Left kidney (tissue), 1 donor: ENCODE measurements at regions not wholly inside any gene's neighbourhood (a gene's known extent, or its start where the extent isn't known, plus 50 kb on each side); places are given as distances from the start of the nearest gene placed in this dataset.

Source experiments
- DNase-seq: peaks from one replicate; pipeline ENCODE4 v3.0.0-alpha.2; 2013

DNA sequence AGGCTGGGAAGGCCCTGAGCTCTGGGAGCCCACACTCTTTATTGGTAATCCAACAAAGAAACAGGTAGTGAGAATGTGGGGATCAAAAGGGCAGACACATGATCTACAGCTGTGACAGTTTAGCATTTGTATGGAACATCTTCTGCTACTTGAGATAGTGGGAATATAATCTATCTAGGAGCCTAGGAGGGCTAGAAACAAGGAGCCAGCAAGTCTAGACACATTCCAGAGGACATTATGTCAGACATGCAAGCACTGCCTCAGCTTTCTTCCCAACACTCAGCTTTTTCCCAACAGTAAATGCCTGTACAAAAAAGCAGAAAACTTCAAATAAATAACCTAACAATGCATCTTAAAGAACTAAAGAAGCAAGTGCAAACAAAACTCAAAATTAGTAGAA lies 1150.6 kb upstream of the RAG2 start:
- no peak for DNase-seq

DNA sequence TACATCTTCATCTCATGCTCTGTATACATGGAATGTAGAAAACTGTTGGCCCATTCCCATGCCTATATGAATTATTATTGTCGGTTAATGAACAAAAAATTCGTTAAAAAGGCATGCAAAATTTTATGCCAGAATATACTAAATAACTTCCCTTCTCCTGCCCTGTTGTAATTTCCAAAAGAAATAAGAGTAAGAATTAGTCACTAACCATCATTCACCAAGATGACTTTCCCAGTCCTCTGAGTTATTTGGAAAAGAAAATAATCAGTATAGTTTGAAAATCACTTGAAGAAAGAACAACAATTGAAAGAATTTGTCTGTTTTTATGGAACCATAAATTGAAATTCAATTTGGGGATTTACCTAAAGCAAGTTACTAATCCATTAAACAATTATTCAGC lies 1149.1 kb upstream of the RAG2 start:
- no peak for DNase-seq

DNA sequence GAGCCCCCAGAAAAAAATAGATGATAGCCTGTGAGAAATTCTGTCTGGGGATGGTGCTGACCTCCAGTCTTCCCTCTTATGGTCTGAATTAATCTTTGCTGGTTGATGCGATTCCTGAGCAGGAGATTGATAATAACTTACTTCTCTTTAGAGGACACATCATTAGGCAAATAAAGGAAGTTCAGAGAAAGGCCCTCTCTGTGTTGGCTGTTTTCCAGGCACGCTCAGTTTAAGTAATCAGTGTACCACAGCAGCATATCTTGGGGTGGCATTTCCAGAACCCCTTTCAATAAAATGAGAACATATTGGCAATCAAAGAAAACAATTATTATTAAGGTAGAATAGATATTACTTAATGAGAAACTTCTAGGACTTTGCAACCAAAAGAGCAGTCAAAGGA lies 1129.3 kb upstream of the RAG2 start:
- DNase-seq, result no peak

DNA sequence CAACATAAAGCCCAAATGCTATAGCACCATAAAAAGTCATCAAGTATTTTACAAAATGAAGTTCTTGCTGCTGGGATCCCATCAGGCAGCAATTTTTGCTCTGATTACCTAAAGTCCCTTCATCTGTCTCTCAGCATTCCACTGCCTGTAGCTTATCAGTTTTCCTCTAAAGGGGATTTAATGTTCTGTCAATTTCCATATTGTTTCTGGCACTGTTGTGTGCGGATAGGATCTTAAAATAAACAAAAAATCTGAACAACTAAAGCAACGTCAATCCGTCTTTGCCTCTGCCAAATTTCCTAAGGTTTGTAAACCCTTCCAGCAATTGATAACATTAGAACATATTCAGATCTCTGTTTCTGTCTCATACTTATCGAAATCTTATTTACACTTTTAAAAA lies 1126.3 kb upstream of the RAG2 start:
- no peak for DNase-seq

DNA sequence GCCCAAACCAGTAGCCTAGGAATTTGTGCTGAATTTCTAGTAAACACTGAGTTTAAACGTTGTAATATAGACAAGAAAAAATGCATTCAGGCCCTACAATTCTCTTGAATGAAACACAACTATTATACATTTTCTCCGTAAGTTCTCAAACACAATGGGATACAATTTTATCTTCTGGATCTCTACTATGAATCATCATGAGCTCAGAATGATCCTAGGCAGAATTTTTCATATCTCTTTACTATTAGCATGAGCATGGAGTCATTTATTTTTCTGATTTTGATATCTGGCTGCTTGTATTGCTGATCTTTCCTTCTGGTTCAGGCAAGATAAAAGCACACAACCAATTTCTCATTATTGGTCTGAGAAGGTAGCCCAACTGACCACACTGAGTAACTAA lies 1123.4 kb upstream of the RAG2 start:
- no peak for DNase-seq

DNA sequence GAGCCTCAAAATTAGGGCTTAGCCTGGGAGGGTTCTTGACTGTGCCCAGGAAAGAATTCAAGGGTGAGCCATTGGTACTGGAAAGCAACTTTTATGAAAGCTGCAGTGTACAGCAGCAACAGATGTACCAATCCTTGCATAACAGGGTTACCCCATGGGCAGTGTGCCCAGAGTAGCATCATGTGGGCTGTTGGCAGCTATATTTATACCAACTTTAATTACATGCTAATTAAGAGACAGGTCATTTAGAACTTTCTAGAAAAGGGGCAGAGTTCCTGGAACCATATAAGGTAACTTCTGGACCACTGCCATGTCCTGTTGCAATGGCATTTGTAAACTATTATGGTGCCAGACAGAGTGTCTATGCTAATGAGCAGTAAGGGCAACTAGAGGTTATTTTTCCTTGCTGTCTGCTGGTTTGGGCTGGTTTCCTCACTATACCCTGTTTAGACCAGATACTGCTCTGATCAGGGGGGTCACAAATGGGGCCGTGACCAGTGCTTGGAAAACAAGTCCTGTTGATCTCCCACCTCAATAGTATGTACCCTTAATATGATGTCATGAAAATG lies 1120.5 kb upstream of the RAG2 start:
- DNase-seq, result no peak

DNA sequence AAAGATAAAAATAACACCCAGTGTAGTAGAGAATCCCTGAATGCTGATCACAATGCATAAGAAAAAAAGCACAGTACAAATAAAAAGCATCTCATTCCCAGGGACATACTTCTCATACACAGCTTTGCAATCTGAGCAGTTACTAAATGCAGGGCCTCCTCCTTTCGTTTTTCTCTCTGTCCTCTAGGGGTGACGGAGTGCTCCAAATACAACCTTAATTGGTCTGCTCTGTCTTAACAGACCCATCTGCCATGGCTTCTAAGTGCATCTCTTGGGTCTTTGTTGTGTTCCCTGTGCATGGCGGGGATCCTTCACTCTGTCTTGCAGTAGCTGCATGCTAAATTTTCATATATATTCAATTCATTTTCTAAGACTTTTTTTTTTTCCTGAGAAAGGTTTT lies 1114.2 kb upstream of the RAG2 start:
- no peak for DNase-seq

DNA sequence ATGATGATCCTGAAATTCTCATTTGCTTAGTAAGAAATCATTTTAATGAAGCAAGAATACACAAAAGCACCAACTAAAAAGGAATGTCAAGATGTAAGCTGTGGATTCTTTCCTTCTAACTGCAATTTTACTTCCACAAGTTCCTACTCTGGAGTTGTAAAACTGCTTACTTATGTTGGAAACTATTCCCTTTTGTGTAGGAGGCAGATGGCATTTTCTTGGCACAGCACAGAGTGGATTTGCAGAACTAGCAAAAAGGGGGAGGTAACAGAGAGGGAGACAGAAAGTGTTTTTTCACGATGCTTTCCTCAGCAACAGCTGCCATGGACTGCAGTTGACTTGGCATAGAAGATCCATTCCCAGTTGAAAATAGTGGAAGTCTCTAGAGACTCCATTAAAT lies 1112.0 kb upstream of the RAG2 start:
- DNase-seq, result peak; percentile 11

DNA sequence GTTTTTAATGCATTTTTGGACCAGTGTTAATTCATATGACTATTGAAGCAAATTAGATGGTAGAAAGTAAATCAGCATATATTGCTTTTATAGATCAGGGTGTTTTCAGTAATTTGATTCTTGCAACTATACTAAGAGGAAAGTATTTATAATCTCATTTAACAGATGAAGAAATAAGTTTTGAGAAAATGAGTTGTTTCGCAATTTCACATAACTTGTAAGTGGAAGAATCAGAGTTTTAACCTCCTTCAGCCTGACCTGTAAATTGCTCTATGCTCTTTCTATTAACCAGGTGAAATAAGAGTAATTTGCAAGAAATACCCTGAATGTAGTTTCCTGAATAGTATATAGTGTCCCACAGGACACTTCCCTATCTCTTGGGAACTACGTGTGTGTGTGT lies 1106.8 kb upstream of the RAG2 start:
- DNase-seq, result no peak

DNA sequence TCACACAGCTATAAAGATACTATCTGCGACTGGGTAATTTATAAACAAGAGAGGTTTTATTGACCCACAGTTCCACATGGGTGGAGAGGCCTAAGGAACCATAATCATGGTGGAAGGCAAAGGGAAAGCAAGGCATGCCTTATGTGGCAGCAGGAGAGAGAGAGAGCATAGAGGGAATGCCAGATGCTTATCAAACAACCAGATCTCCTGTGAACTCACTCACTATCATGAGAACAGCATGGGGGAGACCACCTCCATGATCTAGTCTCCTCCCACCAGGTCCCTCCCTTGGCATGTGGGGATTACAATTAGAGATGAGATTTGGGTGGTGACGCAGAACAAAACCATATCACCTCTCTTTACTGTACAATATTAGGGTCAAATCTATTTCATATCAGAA lies 1101.6 kb upstream of the RAG2 start:
- no peak for DNase-seq

DNA sequence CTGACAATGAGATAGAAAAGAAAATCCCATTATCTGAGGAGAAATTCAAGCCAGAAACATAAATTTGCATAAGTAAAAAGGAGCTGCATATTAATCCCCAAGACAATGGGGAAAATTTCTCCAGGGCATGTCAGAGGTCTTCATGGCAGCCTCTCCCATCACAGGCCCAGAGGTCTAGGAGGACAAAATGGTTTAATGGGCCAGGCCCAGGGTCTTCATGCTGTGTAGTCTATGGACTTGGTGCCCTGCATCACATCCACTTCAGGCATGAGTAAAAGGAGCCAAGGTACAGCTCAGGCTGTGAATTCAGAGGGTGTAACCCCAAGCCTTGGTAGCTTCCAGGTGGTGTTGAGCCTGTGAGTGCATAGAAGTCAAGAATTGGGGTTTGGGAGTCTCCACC lies 1097.2 kb upstream of the RAG2 start:
- no peak for DNase-seq

DNA sequence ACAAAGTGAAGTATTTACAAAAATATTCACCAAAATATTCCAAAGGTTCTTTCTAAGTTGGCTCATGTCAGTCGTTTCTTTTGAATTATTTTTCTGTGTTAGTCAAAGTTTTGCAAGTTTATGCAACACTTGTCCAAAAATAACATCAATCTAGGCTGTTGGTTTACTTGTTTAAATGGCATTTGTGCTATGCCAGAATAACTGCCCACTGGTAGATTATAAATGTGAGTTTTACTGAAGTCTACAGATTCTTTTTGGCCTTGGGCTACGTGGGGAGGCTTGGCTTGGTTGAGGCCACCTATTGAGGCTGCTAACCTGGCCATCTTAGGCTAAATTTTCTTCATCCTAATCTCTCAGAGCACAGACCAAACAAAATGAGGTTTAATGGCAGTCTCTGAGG lies 1091.9 kb upstream of the RAG2 start:
- DNase-seq, result no peak

DNA sequence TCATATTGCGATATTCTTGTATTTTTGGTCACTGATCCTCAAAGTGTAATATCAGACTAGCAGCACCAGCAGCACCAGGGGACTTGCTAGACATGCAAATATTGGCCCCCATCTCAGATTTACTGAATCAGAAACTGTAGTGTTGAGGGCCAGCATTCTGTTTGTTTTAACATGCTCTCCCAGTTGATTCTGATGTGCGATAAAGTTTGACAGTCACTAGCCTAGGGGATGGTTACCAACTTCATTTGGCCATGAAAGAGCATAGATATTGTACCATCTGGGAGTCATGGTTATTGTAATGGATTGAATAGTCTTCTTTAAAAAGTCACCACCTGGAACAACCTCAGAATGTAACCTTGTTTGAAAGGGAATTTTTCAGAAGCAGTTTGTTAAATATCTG lies 1090.4 kb upstream of the RAG2 start:
- DNase-seq, result no peak

DNA sequence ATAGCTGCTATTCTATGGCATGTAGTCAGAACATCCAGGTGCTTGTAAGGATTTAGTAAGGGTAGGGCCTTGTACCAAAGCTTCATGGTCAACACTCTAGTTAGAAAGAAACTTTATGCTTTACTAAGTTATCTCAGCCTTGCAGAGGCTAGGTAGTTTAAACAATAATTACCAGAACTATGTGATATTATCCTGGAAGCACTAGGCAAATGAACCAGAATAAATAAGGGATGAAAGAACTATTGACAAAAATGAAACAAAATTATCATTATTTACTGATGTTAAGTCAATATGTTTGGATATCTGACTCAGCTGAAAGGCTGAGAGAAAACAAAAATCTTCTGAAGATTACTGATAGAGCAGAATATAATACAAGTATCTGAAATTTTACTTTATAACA lies 1089.1 kb upstream of the RAG2 start:
- DNase-seq, result no peak

DNA sequence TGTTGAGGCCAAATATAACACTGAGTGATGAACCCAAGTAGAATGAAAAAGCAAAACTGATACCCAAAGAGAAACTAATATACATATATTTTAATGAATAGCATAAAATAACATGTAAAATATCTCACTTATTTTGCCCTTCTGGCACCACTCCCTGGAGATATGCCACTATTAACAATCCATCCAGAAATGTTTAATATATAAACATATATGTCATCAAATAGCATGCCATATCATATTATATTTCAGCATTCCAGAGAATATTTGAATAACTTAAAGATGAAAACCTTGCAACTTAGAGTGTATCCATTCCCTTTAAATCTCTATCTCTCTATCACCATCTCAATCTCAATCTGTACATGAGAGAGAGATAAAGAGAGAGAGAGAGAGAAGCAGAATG lies 1073.3 kb upstream of the RAG2 start:
- no peak for DNase-seq

DNA sequence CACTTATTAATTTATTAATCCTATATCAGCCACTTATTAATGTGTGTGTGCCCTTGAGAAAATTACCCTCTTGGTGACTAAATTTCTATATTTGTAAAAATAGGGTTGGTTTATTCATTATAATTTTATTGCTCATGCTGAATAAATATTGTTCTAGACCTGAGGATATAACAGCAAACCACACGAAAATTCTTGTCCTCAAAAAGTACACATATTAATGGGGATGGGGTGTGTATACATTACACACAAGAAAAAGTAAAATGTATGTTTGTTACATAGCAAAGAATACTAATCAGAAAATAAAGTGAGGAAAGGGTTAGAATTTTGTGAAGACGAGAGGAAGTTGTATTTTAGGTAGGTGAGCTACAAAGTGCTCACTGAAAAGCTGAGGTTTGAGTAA lies 1068.9 kb upstream of the RAG2 start:
- DNase-seq, result no peak

DNA sequence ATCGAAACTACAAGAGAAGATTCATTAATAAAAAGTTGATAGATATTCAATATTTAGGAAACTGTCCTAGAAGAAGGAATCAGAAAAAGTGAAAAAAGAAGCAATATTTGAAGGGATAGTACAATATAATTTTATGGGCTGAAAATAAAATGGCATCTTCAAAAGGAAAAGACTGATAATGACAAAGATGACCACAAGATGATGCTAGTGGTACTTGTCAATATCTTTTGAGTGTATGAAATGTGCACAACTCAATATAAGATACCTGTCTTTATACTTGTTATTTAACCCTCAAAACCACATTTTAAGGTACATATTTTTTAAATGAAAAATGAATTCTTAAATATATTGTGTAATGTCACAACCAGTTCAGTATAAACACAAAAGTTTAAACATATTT lies 1059.6 kb upstream of the RAG2 start:
- DNase-seq, result no peak

DNA sequence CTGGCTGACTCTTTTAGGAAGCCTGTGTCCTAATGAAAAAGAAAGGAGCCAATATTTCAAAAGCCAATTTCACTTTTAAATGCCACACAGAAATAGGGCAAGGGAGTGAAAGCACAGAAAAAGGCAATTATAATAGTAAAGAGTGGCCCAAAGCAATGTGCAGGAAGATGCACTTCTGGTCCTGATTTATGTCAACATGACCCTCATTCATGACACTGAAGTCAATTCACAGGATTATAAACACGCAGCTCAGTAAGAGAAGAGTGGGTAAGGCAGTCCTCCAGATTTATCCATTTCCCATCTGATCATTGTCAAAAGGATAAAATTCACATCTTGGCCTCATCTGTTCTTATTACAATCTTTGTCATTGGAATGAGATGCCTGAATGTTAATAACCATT lies 1049.7 kb upstream of the RAG2 start:
- no peak for DNase-seq

DNA sequence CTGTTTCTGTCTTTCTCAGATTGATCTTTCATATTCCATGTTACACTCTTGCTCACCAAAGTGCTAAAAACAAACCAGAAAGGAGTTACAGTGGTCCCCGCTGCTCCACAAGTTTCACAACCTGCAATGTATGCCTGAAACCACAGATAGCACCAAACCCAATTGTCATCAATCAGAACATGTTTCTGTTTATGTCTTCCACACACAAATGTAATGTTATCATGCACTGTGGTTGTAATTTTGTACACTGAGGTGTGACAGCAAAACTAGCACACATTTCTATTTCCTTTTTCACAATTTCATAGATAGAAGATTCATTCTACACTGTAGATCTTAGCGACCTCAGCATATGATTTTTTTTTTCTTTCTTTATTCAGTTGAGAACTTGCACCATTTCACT lies 1045.9 kb upstream of the RAG2 start:
- DNase-seq, result no peak

DNA sequence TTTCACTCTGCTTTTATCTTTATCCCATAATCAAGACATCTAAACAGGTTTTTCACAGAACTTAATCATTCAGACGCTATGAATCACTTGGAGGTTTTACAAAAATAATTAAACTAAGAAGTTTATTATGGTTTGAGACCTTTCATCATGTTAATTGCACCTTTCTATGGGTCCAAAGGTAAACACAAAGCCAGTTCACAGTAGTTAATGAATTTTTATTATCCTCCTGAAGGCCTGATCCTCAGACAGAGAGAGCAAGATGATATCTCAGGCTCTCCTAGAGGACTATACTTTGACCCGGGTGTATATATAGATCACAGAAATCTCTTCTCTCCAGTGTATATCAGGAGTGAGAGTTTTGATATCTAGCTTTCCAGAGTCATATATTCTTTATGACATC lies 1044.3 kb upstream of the RAG2 start:
- no peak for DNase-seq

DNA sequence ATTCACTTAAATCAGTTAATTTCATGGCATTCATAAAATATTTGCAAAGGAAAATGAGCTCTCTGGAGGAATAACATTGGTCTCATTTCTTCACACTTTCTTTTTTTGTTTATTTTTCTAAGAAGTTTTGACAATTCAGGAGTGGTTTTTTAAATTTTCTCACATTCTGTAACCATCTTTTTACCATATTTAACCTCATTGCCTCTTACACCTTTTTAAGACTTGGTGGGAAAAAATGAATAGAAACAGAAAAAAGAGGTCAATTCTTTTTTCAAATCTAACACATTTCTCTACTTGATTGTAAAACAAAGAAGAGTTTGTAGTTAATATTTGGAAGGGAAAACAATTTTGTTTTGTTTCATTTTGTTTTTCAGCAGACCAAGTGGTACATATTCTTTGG lies 1034.7 kb upstream of the RAG2 start:
- DNase-seq, result no peak

DNA sequence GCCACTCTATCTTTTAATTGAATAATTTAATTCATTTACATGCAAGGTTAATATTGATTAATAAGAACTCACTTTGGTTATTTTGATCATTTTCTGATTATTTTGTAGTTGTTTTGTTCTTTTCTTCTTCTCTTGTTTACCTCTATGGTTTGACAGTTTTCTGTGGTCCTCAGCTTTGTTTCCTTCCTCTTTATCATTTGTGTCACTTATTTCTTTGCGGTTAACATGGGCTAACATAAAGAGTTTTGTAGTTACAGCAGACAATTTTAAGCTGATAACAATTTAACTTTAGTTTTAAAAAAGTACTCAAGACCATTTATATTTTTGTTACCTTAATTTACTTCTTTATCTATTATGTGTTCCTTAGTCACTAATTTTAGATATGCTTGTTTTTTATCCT lies 1032.8 kb upstream of the RAG2 start:
- no peak for DNase-seq

DNA sequence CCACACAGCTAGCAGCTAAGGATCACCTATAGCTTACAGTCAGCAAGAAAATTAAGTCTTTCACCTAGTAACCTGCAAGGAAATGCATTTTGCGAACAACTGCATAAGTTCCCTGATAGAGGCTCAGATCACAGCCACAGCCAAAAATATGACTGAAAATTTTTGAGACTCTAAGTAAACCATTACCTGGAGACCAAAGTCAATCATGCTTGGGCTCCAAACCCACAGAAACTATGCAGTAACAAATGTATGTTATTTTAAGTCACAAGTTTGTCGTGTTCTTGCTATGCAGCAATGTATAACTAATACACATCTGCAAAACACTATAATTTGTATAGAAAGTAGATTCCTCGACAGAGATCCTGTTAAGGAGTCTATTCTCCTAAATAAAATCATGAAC lies 1025.7 kb upstream of the RAG2 start:
- no peak for DNase-seq

DNA sequence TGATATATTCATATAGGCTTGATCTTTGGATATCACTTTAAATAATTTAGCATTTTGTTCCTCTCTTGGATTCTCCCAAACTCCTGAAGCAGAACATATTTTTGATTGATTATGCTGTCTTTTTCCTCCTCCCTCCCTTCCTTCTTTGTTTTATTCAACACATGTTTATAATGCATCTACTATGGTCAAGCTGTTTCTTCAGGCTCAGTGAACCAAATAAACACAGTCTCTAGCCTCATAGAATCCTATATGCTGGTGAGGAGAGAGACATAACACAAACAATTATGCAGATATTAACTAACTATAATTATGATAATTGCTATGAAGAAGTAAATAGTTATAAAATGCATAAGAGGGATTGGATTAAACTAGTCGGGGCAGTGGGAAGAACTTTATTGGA lies 1023.6 kb upstream of the RAG2 start:
- no peak for DNase-seq

DNA sequence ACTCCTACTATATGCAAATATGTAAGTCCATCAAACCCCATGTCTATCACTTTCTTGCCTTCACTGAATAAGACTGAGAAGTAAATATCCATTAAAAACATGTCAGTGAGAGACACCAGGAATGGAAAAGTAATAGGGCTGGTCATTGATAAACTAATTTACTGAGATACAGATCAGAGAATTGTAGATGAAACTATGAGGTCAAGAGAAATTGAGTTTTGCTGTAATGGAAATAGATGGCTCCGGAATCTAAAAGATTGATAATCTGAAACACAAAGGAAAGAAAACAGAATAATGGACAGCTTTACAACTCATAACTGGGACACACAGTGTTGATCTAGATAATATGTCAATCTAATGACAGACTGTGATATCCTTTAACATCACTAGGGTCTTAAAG lies 1018.3 kb upstream of the RAG2 start:
- no peak for DNase-seq
